ENCODE measurements at regions not wholly inside any gene's neighbourhood (a gene's known extent, or its start where the extent isn't known, plus 50 kb on each side); places are given as distances from the start of the nearest gene placed in this dataset.

DNA sequence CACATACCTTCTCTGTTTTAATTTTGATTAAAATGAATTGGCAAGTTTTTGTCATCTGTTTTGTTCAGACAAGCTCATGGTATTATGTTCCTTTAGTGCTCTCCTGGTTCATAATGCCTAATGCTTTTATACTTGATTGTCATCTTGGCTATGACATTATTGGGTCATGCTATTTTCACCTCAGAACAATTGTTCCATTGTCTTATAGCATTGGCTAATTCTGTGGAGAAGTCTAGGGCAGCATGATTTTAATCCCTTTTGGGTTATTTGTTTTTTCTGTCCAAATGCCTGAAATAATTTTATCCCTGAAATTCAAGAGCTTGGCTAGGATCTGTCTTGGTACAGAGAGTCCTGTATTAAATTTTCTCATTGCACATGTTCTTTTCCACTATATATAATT lies 83.8 kb upstream of the CCDC85A start:
- intact Hi-C loops (cut with micrococcal nuclease): no loop called here

- intact Hi-C loops (cut with micrococcal nuclease): no loop called here
Measured at GRCh38 chr2:56100791-56101312, 82.9 kb upstream of the CCDC85A start.

DNA sequence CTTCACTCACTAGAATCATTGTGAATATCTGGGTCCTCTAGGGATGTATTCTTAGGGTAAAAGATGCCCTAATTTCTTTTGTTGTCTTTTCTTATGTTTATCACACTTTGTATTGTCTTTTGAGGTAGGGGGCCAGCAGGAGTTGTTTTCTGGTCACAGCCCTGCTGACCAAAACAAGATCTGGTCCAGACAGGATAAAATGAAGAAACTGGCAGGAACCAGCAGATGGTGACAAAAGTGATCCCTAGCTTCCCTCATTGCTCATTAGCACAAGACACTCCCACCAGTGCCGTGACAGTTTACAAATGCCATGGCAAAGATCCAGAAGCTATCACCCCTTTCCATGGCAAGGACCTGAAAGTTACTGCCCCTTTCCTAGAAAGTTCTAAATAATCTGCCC lies 81.7 kb upstream of the CCDC85A start:
- intact Hi-C loops (cut with micrococcal nuclease): no loop called here

GRCh38 chr2:56102866-56103265 lies 80.9 kb upstream of the CCDC85A start:
- intact Hi-C loops (cut with micrococcal nuclease): no loop called here

DNA sequence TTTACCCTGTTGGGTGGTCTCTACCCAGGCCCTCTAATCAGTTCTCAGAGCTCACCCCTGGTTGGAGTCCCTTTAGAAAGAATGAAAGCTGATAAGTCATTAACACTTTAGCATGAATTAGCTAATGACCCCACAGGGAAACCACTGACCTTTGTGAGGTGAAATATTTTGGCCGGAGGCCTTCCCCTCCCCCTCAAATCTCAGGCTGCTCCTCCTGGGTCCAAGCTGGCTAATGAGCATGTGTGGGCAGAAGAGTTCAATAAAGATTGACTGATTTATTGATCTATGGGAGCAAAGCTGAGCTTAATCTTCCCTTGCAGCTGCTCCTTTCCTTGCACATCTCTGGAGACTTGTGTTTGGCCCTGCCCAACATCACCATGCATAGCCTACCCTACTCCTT lies 78.8 kb upstream of the CCDC85A start:
- intact Hi-C loops (cut with micrococcal nuclease): no loop called here

DNA sequence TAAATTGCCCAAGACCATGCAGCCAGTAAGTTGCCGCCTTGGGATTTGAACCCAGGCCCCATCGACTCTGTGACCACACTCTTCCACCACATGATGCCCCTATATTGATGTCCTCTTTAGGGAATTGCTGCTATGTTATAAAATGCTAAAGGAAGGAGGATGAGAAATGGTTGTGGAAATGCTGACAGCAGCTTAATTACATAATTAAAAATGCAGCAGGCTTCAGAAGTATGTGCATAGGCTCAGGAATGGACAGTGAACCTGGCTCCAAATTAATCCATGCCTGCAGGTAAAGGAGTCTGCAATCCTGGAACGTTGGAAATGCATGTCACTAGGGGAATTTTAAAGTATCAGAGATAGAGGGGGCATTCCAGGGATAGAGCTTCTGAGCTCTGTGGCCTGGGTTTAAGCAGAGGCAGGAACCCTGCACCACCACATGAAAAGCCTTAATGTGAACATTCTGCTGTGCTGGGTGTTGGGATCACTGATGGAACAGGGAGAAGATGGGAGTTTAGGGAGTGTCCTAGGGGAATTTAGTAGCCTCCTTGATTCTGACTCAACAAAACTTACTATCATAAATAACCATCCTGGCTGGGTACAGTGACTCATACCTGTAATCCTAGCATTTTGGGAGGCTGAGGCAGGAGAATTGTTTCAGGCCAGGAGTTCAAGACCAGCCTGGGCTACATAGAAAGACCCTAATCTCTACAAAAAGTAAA lies 76.1 kb upstream of the CCDC85A start:
- intact Hi-C loops (cut with micrococcal nuclease): no loop called here

GRCh38 chr2:56108806-56109205 lies 75.0 kb upstream of the CCDC85A start:
- intact Hi-C loops (cut with micrococcal nuclease): no loop called here

GRCh38 chr2:56109994-56110393 lies 73.8 kb upstream of the CCDC85A start:
- intact Hi-C loops (cut with micrococcal nuclease): no loop called here

DNA sequence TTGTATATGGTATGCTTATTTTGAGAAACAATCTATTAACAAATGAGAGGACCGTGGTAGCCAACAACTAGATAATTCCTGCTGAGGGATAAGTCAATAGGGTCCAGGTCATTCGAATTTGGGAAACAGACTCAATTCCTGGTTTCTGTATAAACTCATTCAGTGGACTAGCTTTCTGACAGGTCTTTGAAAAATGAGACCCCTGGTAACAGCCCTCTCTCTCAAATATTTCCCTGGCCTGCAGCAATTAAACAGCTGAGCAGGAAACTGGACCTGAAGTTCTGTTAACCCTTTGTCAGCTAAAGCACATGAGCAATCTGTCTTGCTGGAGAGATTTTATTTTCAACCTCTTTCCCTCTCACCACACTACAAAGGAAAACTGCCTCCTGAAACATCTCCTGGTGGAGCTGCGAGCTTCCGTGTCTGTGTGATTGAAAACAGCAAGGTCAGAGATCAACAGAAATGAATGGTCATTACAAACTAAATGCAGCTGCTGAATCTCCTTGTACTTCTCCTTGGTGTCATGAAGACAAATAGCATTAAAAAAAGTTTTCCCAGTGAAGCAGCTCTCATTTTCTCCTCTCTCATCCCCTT lies 70.3 kb upstream of the CCDC85A start:
- intact Hi-C loops (cut with micrococcal nuclease): no loop called here

DNA sequence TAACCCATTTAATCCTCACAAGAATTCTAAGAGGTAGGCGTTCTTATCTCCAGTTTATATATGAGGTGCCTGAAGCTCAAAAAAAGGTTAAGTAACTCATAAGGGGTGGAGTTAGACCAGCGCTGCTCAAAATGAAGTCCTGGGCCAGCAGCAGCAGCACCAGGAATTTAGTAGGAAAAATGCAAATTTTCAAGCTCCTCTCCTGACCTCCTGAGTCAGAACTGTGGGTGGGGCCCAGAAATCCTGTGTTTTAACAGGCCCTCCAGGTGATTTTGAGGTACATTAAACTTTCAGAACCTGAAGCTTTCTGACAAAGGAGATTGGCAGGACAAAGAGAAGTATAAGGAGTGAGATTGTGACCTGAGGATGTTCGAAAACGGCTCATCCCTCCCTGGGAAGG lies 66.0 kb upstream of the CCDC85A start:
- intact Hi-C loops (cut with micrococcal nuclease): no loop called here

- intact Hi-C loops (cut with micrococcal nuclease): no loop called here
Measured at GRCh38 chr2:56118474-56118873, 65.3 kb upstream of the CCDC85A start.

DNA sequence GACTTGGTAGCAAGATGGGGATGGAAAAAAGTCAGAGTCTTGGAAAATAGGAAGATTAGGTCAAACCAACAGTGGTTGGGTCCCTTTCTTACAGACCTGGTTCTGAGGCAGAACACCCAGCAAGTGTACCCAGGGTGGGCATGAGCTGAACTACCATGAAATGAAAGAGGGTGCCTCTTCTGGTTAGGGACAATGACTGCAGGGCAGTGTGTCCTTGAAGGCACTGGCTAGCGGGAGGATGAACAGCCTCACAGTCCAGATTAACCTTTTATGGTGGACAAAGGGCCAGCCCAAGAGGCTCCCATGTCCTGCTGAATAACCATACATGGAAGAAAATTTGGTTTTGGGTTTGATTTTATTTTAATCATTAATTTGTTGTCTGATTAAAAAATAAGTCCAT lies 61.8 kb upstream of the CCDC85A start:
- intact Hi-C loops (cut with micrococcal nuclease): no loop called here

DNA sequence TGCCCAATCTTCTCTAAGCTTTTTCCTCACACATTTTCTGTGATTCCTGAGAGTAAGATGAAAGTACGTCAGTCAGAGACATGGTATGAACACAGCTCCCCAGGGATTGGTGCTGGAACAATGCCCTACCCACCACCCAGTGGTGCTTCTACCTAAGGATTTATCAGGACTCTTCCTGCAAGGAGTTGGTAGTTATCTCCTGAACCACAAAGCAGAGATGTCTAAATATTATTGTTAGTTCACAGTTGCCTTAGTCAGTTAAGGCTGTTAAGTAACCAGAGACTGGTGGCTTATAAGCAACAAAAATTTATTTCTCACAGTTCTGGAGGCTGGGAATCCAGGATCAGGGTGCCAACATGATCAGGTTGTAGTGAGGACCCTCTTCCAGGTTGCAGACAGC lies 60.3 kb upstream of the CCDC85A start:
- intact Hi-C loops (cut with micrococcal nuclease): no loop called here

DNA sequence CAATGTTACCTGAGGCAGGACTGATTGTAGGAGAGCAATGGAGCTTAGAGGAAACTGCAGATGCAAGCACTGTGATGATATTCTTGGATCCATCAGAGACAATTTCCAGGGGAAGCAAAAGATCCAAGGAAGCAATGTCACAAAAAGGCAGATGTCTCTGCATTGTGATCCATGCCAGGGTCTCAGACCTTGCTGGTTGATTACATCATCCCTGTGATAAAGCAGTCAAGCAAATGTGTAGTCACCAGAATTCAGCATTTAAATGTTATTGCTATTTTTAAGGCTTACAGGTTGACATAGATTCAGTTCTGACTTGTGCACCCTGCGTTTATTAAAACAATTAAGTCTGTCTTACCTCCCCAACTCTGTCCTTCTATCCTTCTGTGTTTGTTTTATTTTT lies 56.8 kb upstream of the CCDC85A start:
- intact Hi-C loops (cut with micrococcal nuclease): no loop called here

GRCh38 chr2:56127463-56128152 lies 56.2 kb upstream of the CCDC85A start:
- intact Hi-C loops (cut with micrococcal nuclease): no loop called here

- intact Hi-C loops (cut with micrococcal nuclease): no loop called here
Measured at GRCh38 chr2:56128235-56128634, 55.6 kb upstream of the CCDC85A start.

DNA sequence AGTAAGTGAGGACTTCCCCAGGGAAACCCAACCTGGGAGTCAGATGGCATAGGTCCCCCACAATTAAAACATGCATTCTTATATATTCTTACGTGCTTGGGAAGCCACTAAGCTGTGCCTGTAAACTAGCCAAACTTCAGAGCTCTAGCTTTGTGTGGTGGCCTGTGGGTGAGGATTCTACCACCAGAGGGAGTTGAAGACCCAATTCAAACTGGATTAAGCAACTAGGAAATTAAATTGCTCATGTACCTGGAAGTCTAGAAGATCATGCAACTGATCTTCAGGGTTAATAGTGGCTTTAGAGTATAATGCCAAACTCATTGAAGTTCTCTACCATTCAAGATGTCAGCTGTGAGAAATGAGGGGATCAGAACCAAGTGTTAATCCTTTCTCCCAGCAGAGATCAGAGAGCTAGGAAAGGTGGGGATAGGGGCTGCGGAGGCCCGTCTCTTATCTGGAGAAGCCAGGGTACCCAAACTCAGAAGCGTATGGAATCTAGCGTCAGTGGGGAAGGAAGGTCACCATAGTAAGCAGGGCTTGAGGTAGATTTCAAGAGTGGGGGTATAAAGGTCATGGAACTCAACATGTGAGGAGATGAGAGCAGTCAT lies 53.2 kb upstream of the CCDC85A start:
- intact Hi-C loops (cut with micrococcal nuclease): loop anchor here (2.0 kb wide), 1 partner anchor 1386 kb away; no protein-coding TSS in a partner anchor

- intact Hi-C loops (cut with micrococcal nuclease): loop anchor here (1.0 kb wide), 1 partner anchor 414 kb away; no protein-coding TSS in a partner anchor
Measured at GRCh38 chr2:56132138-56132537, 51.7 kb upstream of the CCDC85A start.

- intact Hi-C loops (cut with micrococcal nuclease): no loop called here
Measured at GRCh38 chr2:56133441-56133840, 50.3 kb upstream of the CCDC85A start.

DNA sequence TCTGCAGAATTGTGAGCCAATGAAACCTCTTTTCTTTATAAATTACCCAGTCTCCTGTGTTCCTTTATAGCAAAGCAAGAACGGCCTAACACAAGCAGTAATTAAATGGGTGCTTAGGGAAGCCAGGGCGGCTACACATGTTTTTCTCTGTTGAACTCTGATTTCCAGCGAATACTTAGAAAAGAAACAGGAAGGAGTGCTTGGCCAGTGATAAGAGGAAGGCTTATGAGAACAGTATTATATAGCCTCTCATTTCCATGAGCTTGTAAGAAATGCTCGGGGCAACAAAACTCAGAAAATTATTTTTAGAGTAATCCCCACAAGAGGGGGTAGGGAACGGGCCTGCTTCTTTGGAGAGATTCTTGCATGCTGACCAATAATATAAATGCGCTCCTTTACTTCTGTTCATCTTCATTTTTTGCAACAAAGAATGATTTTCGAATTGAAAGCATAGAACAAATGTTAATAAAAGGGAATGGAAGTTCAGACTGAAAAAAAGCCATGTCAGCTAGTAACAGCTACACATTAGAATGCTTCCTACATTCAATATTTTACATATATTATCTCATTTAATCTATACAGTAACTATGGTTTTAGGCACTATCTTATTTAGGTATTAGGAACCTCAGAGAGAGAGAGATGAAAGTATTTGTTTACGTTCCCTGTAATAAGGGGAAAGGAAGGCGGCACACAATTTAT lies 49.7 kb upstream of the CCDC85A start:
- intact Hi-C loops (cut with micrococcal nuclease): no loop called here
